Brain microvascular endothelial cell (primary cell): ENCODE measurements at regions not wholly inside any gene's neighbourhood (a gene's known extent, or its start where the extent isn't known, plus 50 kb on each side); places are given as distances from the start of the nearest gene placed in this dataset.

Experiments
- DNase-seq: peaks from one replicate; pipeline ENCODE4 v3.0.0-alpha.2; 2020
- H3K27ac ChIP-seq: fragments of 250-450 bp; sonication (Bioruptor Pico); 2 replicates; pipeline ENCODE4 v1.5.1; 2020; ENCODE audit warnings: mild to moderate bottlenecking, moderate library complexity
- H3K27me3 ChIP-seq: fragments of 250-450 bp; sonication (Bioruptor Pico); replicated peaks from 2 replicates; pipeline ENCODE4 v1.5.1; 2020; ENCODE audit warnings: mild to moderate bottlenecking
- H3K36me3 ChIP-seq: fragments of 250-450 bp; sonication (Bioruptor Pico); replicated peaks from 2 replicates; pipeline ENCODE4 v1.5.1; 2020; ENCODE audit warnings: mild to moderate bottlenecking
- H3K4me3 ChIP-seq: 2 replicates; pipeline ENCODE4 v1.5.1; 2011; ENCODE audit warnings: low read depth, mild to moderate bottlenecking, control low read depth, low read length, moderate library complexity
- in situ Hi-C: cut with HindIII; loops from 2 replicates; pipeline ENCODE4 v1.10.0; 2017; ENCODE audit warnings: low sequenced_read_pairs, low pct_ligation_motif_present
- TF ChIP-seq, protein P1 (sequence below): IDR thresholded peaks from 2 replicates; pipeline ENCODE4 v1.5.1; 2011; ENCODE audit warnings: low read depth, mild to moderate bottlenecking, moderate library complexity, low read length, control low read depth, inconsistent platforms; ENCODE audit errors: missing control alignments

DNA sequence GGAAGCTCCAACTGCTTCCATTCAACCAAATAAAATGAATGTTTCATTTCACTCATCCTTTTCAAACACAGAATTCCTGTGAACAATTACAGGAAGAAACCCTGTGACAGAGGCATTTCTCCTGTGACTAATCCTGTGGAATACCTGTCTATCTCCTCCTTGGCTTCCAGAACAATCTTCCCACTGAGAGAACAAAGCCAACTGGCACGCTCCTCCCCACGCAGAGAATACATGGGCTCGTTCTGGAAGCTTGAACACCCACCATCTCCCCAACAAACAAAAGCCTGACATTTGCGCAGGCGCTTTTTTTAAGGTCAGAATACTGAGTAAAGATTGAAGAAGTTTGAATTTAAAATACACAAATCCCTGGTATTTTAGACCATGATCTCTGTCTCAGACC is 104.7 kb upstream of the SLC66A3 start:
- Histone ChIP-seq H3K27me3 (no peaks in the 10 kb centered on the region), H3K4me3 (no peak overlapping the region), H3K36me3 (no peaks in the 10 kb centered on the region), H3K27ac (no peak overlapping the region)
- in situ Hi-C loops: no loop called here
- no peak for DNase-seq
- TF ChIP-seq, protein P1, sequence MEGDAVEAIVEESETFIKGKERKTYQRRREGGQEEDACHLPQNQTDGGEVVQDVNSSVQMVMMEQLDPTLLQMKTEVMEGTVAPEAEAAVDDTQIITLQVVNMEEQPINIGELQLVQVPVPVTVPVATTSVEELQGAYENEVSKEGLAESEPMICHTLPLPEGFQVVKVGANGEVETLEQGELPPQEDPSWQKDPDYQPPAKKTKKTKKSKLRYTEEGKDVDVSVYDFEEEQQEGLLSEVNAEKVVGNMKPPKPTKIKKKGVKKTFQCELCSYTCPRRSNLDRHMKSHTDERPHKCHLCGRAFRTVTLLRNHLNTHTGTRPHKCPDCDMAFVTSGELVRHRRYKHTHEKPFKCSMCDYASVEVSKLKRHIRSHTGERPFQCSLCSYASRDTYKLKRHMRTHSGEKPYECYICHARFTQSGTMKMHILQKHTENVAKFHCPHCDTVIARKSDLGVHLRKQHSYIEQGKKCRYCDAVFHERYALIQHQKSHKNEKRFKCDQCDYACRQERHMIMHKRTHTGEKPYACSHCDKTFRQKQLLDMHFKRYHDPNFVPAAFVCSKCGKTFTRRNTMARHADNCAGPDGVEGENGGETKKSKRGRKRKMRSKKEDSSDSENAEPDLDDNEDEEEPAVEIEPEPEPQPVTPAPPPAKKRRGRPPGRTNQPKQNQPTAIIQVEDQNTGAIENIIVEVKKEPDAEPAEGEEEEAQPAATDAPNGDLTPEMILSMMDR: no peak

DNA sequence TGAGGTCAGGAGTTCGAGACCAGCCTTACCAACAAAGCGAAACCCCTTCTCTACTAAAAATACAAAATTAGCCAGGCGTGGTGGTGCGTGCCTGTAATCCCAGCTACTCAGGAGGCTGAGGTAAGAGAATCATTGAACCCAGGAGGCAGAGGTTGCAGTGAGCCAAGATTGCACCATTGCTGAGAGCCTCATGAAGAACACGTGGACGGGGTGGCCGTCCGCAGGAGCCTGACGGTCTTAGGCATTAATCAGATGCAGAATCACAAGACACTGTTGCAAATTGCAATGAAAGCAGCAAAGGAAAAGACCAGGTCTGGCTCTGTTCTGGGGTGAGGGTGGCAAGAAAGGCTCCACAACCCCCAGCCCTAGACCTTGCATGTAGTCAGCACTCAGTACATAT is 104.0 kb upstream of the SLC66A3 start:
- H3K27ac ChIP-seq: no peak overlapping the region
- no peak overlapping the region for H3K4me3 ChIP-seq
- in situ Hi-C loops: no loop called here
- H3K27me3 ChIP-seq: no peaks in the 10 kb centered on the region
- DNase-seq: no peak
- no peaks in the 10 kb centered on the region for H3K36me3 ChIP-seq
- TF ChIP-seq, protein P1: no peak

DNA sequence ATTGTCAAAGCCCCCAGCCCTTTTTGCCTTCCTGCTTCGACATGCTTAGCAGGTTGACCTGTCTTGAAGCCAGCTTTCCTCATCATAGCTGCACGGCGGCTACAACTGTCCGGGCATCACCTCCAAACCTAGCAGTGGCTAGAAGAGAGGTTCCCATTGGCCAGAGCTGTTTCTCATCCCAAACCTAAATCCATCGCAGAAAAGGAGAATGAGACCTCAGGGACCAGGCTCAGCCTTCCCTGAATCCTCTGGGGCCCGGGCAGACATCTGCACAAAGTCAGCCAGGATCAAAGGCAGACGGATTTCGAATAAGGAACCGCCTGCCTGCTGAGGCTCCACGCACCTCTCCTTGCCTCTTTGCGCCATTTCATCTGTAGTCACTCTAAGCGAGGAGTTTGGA is 101.7 kb upstream of the SLC66A3 start:
- TF ChIP-seq, protein P1: no peak
- Histone ChIP-seq H3K4me3 (no peak overlapping the region), H3K27me3 (no peaks in the 10 kb centered on the region), H3K27ac (no peak overlapping the region), H3K36me3 (no peaks in the 10 kb centered on the region)
- no peak for DNase-seq
- in situ Hi-C loops: no loop called here

DNA sequence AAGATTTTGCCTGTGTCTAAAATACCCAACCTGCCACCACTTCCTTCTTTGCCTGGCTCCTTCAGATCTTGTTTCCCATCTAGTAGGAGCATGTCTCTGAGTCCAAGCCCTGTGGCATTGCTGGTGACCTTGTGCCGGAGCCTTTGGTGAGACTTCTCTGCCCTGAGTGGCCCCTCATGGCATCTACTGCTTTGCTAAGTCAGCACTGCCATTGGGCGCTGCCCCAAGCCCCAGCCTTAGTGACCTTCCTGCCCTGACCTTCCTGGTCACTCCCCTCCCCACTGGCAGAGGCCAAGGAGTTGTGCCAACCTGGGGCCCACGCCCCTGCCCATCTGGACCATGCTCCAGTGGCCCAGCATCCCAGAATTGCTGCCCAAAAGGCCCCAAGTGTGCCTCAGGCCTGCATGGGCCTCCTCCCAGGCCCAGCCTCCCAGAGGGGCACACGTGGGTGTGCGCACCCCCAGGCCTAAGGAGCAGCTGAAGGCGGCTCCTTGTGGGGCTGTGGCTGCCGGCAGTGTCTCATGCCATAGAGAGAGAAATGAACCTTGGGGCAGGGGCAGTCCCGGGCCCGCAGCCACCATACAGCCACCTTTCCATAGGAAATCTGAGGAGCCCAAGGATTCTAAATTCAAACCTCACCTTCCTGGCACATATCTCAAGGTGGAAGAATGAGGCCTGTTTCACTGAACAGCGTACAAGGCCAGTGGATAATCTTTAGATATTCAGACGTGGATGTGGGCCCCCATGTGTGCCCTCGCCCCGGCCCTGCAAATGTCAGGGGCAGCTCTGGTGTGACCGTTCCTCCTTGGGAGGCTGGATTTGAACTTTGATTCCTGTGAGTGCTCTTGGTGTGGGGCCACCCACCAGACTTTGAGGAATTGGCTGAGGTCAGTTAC is 100.2 kb upstream of the SLC66A3 start:
- TF ChIP-seq, protein P1: no peak
- H3K4me3 ChIP-seq: no peak overlapping the region
- no peaks in the 10 kb centered on the region for H3K27me3 ChIP-seq
- no peak for DNase-seq
- no peaks in the 10 kb centered on the region for H3K36me3 ChIP-seq
- in situ Hi-C loops: no loop called here
- no peak overlapping the region for H3K27ac ChIP-seq

DNA sequence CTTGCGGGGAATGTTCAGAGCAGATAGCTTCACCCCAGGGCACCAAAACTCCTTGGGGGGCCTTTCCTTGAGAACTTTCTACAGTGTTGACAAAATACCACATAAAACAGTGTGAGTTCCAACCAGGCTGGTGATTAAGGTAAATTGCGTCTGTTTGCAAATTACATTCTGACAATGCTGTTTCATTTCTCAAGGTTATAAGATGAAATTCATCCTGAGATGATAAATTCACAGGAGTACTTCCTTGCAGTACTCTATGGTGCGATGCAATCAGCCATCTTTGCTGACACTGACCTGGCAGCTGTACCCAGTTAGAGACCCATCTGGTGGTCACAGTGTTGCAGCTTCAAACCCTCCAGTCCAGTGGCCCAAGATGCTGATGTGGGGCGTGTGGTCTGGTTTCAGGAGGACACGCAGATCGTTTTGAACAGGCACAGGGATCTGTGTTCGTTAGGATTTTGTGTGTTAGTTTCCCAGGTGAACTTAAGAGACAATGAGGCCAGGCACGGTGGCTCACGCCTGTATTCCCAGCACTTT is 99.5 kb upstream of the SLC66A3 start:
- no peak overlapping the region for H3K27ac ChIP-seq
- DNase-seq: no peak
- no peaks in the 10 kb centered on the region for H3K36me3 ChIP-seq
- in situ Hi-C loops: no loop called here
- no peak overlapping the region for H3K4me3 ChIP-seq
- TF ChIP-seq, protein P1: no peak
- no peaks in the 10 kb centered on the region for H3K27me3 ChIP-seq
